Activated CD8-positive, alpha-beta memory T cell treated with anti-CD3 and anti-CD28 coated beads, Interleukin-2, amount 50 U/mL, for 4 hours (primary cell): ENCODE measurements at regions not wholly inside any gene's neighbourhood (a gene's known extent, or its start where the extent isn't known, plus 50 kb on each side); places are given as distances from the start of the nearest gene placed in this dataset.
"Not testable (repeated sequence)": the region's sequence is repeated elsewhere in the genome, so short reads cannot be mapped to it uniquely, and the experiment has no call there.

Source experiments
- DNase-seq: peaks from one replicate; pipeline ENCODE4 v3.0.0-alpha.2; 2020

GRCh38 chr2:129827311-129828090 is 152.0 kb upstream of the RAB6C start:
- DNase-seq = no peak

GRCh38 chr2:129828792-129829191 is 150.7 kb upstream of the RAB6C start:
- DNase-seq = no peak

GRCh38 chr2:129829588-129829987 is 149.9 kb upstream of the RAB6C start:
- DNase-seq = no peak

GRCh38 chr2:129831018-129831417 is 148.4 kb upstream of the RAB6C start:
- no peak for DNase-seq

- not testable (repeated sequence) for DNase-seq
These were observed 146.0 kb upstream of the RAB6C start for GRCh38 chr2:129833465-129833864.

GRCh38 chr2:129847043-129847442 is 132.4 kb upstream of the RAB6C start:
- DNase-seq = no peak

GRCh38 chr2:129849559-129850160 is 129.8 kb upstream of the RAB6C start:
- no peak for DNase-seq

- no peak for DNase-seq
These were observed 122.3 kb upstream of the RAB6C start for GRCh38 chr2:129857200-129857599.

- DNase-seq = no peak
These were observed 120.3 kb upstream of the RAB6C start for GRCh38 chr2:129859175-129859574.

- no peak for DNase-seq
These were observed 119.4 kb upstream of the RAB6C start for GRCh38 chr2:129860088-129860487.

- no peak for DNase-seq
These were observed 117.7 kb upstream of the RAB6C start for GRCh38 chr2:129861666-129862288.

- DNase-seq = no peak
These were observed 116.8 kb upstream of the RAB6C start for GRCh38 chr2:129862668-129863067.

GRCh38 chr2:129863350-129863749 is 116.1 kb upstream of the RAB6C start:
- DNase-seq = no peak

GRCh38 chr2:129864719-129865118 is 114.7 kb upstream of the RAB6C start:
- no peak for DNase-seq

- no peak for DNase-seq
These were observed 113.5 kb upstream of the RAB6C start for GRCh38 chr2:129865976-129866375.

GRCh38 chr2:129866391-129866790 is 113.1 kb upstream of the RAB6C start:
- no peak for DNase-seq

GRCh38 chr2:129868151-129868550 is 111.3 kb upstream of the RAB6C start:
- no peak for DNase-seq

- DNase-seq = no peak
These were observed 108.7 kb upstream of the RAB6C start for GRCh38 chr2:129870685-129871241.

- DNase-seq = no peak
These were observed 107.0 kb upstream of the RAB6C start for GRCh38 chr2:129872446-129872845.

GRCh38 chr2:129876541-129876940 is 102.9 kb upstream of the RAB6C start:
- DNase-seq = no peak

- DNase-seq = peak; percentile 84
These were observed 102.2 kb upstream of the RAB6C start for GRCh38 chr2:129877289-129877741.

GRCh38 chr2:129877795-129878775 is 101.4 kb upstream of the RAB6C start:
- no peak for DNase-seq
